GM08714 (cell line): ENCODE measurements at regions not wholly inside any gene's neighbourhood (a gene's known extent, or its start where the extent isn't known, plus 50 kb on each side); places are given as distances from the start of the nearest gene placed in this dataset.
"Not testable (repeated sequence)": the region's sequence is repeated elsewhere in the genome, so short reads cannot be mapped to it uniquely, and the experiment has no call there.

Experiments used
- H3K4me3 ChIP-seq: fragments of 200-500 bp; sonication (Bioruptor generic); 2 replicates; pipeline ENCODE4 v1.5.1; 2014; ENCODE audit warnings: mild to moderate bottlenecking, low read length, inconsistent platforms
- ZNF274 ChIP-seq: IDR thresholded peaks from 2 replicates; pipeline ENCODE4 v1.6.1; 2012; ENCODE audit warnings: mild to moderate bottlenecking, low read depth, low read length

DNA sequence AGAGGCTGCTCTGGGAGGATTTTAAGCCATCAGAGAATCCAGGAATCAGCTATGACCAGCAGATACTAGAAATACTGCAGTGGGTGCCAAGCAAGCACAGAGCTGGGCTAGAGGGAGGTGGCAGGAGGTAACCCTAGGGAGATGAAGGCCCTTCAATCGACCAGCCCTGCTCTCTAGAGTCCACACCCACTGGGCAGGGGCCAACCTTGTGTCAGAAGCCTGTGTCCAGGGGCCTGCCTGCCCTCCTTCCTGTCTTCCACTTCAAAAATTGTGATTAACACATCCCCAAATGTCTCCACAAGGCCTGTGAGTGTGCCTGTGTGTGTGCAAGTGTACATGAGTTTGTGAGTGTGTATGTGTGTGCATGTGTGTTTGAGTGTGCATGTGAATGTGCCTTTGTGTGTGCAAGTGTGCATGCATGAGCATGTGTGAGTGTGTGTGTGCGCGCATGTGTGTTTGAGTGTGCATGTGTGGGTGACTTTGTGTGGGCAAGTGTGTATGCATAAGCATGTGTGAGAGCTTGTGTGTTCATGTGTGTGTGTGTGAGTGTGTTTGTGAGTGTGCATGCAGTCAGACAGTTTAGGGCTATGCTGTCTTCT, 367.7 kb downstream of the SFMBT2 start:
- no peak for TF ChIP-seq ZNF274
- H3K4me3 ChIP-seq = no peak overlapping the region

DNA sequence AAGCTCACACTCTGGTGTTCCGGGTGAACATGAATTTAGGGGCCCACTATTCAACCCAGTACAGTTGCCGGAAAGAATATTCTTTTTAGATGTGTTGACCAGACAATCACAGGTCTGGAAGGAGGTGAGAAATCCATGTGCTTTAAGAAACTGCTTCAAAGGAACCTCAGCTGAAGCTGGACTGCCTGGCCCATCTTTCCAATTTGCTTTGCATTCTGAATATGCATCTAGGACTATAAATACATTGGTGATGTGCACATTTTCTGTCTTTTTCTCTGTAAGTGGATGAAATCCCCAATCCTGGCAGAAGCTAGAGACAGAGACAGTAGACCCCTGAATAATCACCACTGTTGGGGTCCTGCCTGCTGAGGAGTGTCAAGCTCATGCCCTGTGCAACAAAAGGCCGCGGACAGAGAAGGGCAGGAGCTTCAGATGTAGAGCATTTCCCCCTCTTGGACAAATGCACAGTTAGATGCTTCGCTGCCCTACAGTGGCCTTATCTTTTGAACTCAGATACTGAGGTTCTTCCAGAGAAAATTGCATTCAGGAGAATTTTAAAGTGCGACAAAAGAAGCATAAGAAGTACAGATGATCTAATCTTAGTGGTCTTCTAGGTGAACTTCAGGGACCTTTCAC, 368.3 kb downstream of the SFMBT2 start:
- no peak for TF ChIP-seq ZNF274
- no peak overlapping the region for H3K4me3 ChIP-seq

DNA sequence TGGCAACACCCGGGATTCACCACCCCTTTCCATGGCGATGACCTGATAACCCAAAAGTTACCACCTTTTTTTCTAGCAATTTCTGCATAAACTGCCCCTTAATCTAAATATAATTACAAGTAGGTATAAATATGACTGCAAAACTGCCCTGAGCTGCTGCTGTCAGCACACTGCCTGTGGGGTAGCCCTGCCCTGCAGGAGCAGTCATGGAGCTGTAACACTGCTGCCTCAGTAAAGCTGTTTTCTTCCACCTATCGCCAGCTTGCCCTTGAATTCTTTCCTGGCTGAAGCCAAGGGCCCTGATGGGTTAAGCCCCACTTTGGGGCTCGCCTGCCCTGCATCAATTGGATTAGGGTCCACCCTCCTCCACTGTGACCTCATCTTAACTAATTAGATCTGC, 368.8 kb downstream of the SFMBT2 start:
- H3K4me3 ChIP-seq = no peak overlapping the region
- no peak for TF ChIP-seq ZNF274

DNA sequence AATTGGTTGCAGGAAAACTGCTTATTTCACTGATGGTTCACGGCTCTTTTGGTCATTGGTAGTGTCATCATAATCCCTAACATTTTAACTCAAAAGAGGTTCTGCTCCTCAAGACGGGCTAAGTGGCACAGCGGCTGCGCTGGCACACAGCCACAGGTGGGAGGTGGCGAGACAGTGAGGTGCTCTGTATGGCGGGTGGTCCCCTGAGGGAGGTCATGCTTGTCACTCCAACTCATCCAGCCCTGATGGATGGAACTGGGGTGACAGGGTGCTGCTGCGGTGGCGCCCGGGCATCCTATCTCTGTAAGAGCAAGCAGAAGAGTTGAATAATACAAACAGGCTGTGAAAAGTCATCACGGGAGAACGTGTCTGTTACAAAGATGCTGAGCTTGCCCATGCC, 370.2 kb downstream of the SFMBT2 start:
- TF ChIP-seq ZNF274 = no peak
- H3K4me3 ChIP-seq = no peak overlapping the region

DNA sequence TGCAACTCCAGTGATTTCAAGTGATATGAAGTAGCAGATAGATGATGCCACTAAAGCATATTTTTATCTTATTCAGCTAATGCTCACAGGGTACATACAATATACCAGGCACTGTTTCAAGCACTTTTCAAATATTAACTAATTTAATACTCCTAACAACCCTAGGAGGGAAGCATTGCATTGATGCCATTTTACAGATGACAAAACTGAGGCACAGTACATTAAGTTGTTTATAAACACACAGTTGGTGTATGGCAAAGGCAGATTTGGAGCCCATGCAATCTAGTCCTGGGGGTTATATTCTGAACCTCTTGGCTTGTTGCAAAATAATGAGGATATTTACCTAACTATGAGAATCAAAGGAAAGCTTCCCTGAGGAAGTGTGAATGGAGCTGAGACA, 371.0 kb downstream of the SFMBT2 start:
- H3K4me3 ChIP-seq = no peak overlapping the region
- no peak for TF ChIP-seq ZNF274

DNA sequence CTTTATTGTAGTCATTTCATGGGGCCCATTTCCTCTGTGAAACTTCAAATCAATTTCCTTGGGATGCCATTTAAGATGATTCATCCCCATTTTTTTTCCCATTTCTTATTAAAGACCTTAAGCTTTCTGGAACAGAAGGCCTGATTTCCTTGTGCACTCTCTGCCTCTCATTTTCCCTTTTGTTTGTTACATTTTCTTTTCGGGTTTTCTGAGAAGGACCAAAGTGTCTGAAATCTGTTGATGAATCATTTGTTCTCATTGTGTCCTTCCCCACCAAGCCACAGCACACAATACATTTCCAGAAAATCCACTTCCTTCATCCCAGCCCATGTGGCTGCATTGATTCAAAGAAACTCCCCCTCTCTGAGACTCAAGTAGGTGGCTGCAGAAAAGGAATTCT, 372.4 kb downstream of the SFMBT2 start:
- no peak for TF ChIP-seq ZNF274
- no peak overlapping the region for H3K4me3 ChIP-seq

DNA sequence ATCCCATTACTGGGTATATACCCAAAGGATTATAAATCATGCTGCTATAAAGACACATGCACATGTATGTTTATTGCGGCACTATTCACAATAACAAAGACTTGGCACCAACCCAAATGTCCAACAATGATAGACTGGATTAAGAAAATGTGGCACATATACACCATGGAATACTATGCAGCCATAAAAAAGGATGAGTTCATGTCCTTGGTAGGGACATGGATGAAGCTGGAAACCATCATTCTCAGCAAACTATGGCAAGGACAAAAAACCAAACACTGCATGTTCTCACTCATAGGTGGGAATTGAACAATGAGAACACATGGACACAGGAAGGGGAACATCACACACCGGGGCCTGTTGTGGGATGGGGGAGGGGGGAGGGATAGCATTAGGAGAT, 373.4 kb downstream of the SFMBT2 start:
- not testable (repeated sequence) for H3K4me3 ChIP-seq

DNA sequence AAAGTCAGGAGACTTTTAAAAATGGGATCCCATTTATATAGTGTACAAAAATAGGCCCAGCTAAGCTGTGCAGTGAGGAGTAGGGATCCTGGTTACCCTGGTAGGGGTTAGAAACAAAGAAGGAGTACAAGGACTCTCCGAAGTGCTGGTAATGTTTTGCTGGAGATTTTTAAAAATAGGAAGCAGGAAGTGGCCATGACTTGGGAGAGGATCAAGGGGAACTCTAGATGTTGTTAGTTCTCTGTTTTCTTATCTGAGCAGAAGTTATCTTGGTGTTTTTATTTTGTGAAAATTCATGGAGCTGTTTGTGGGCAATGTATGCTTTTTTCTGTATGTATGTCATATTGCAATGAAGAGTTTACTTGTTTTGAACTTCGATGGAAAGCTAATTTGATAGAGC, 373.9 kb downstream of the SFMBT2 start:
- H3K4me3 ChIP-seq = no peak overlapping the region
- no peak for TF ChIP-seq ZNF274

DNA sequence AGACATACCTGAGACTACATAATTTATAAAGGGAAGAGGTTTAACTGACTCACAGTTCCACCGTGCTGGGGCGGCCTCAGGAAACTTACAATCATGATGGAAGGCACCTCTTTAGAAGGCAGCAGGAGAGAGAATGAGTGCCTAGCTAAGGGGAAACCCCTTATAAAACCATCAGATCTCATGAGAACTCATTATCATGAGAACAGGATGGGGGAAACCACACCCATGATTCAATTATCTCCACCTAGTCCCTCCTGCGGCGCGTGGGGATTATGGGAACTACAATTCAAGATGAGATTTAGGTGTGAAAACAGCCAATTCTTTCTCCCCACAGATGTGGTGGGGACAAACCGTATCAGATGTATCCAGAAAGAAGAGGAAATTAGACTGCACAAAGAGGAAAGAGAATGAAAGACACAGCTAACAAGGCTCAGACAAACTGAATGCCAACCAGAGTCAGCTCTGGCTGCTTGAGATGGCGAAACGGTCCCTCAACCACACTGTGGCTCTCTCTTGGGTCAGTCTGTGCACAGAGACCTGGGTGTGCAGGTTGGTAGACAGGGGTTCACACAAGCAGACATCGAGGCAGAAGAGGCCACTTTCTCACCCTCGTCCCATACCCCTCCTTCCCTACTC, 375.6 kb downstream of the SFMBT2 start:
- H3K4me3 ChIP-seq = no peak overlapping the region
- no peak for TF ChIP-seq ZNF274

DNA sequence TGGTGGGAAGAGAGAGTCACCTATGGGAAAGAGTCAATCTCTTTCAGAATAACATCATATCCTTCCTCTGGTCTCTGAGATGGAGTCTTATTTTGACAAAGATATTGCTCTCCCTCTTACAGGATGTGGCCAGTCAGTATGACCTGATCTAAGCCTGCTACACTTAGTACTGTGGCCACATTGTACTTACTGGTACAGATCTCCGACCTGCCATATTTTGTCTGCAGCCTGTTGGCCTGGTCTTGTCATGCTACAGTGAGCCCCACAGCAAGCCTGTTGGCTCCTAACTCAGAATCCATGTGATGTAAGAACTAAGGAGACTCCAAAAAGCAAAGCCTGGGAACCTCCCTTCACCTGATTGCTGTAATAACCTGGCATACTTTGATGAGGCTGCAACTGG, 377.8 kb downstream of the SFMBT2 start:
- H3K4me3 ChIP-seq = no peak overlapping the region
- TF ChIP-seq ZNF274 = no peak

DNA sequence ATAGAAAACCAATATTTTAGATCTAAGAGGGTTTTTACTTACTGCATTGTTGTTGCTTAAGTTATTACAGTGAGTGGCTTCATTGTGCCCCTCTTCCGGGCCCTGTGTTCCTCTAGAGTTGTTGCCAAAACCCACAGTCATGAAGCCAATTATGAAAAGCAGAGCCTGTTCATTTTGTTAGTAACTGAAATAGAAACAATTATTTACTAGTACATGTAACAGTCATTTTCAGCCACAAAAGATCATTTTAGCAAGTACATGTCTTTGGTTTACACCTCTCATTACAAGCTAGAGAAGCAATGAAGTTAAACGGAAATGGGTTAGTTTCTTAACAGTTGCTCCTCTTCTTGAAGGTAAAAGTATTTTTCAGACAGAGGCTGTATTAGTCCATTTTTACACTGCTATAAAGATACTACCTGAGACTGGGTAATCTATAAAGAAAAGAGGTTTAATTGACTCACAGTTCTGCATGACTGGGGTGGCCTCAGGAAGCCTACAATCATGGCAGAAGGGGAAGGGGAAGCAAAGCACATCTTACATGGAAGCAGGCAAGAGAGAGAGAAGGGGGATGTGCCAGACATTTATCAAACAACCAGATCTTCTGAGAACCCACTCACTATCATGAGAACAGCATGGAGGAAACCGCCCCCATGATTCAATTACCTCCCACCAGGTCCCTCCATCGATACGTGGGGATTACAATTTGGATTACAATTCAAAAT, 380.5 kb downstream of the SFMBT2 start:
- H3K4me3 ChIP-seq = no peak overlapping the region
- no peak for TF ChIP-seq ZNF274

DNA sequence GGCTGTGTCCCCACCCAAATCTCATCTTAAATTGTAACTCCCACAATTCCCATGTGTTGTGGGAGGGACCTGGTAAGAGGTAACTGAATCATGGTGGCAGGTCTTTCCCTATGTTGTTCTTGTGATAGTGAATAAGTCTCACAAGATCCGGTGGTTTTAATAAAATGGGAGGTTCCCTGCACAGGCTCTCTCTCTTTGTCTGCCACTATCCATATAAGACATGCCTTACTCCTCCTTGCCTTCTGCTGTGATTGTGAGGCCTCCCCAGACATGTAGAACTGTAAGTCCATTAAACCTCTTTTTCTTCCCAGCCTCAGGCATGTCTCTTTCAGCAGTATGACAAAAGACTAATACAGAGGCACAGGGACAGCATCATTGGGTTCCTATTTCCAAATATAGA, 381.2 kb downstream of the SFMBT2 start:
- TF ChIP-seq ZNF274 = no peak
- H3K4me3 ChIP-seq = no peak overlapping the region

DNA sequence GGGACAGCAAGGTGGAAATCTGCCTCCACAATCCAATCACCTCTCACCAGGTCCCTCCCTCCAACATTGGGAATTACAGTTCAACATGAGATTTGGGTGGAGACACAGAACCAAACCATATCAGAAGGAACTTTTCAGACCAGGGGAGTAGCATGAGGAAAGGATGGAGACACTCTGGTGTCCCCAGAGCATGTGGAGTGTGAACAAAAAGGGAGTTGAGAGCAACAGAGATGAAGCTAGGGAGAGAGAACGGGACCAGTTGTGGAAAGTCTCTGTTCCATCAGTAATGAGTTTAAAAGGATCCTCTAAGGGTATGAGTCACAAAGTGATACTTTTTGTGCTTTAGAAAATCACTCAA, 382.0 kb downstream of the SFMBT2 start:
- H3K4me3 ChIP-seq = no peak overlapping the region
- no peak for TF ChIP-seq ZNF274

DNA sequence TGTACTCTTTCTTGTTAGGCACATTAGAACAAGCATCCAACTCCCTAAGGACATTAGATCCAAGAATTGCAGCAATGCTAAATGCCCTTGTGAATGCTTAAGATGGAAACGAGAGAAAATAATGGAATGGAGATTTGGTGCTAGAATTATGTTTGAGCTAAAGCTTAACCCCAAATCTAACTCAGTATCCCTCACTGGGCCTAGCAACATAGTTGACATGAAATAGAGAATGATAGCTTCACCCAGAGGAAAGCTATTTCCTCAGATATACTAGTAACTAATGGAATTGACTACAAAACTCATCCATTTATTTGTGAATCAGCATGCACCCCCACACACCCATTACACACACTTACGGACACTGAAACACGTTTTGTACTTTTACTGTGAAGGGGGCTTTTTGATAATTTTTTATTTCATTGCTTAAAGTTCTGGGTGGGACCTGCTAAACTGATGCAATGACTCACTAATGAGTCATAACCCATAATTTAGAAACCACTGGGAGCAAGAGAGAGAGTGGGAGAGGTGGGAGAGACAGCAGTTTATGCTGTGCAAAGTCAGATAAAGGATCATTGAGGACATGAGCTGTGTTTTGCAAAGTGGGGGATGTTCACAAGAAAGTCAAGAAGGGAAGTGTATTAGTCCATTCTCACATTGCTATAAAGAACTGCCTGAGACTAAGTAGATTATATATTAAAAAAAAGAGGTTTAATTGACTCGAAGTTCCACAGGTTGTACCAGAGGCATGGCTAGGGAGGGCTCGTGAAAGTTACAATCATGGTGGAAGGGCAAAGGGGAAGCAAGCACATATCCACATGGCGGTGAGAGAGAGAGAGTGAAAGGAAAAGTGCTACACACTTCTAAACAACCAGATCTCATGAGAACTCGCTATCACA, 382.7 kb downstream of the SFMBT2 start:
- TF ChIP-seq ZNF274 = no peak
- no peak overlapping the region for H3K4me3 ChIP-seq
